ENCODE measurements at regions not wholly inside any gene's neighbourhood (a gene's known extent, or its start where the extent isn't known, plus 50 kb on each side); places are given as distances from the start of the nearest gene placed in this dataset.

DNA sequence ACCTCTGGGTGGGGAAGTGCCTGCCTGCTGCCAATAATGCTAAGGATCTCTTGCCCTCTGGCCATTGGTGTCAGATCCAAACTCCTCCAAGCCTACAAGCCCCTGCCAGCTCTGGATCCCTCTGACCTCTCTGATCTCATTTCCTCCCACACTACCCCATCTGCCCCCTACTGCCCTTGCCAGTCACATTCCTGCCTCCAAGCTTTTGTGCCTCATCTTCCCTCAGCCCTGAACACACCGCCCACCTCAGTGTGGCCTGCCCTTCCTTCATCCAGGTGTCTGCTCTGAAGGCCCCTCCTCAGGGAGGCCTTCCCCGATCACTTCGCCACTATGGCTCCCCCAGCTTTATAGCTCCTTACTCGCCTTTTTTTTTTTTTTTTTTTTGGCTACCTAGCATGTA, 161.0 kb upstream of the GLI2 start:
- Histone ChIP-seq H3K79me1 (replicated peaks; ENCODE audit: low read length, poor library complexity, severe bottlenecking) (no peaks in the 10 kb centered on the region), H2AFZ (ENCODE audit: low read depth, low read length) (no peak overlapping the region), H3K4ac (ENCODE audit: low read depth in 1 of 2, low read length in 2 of 2) (no peak overlapping the region), H2BK12ac (ENCODE audit: low read length in 2 of 2) (no peak overlapping the region), H3K9ac (ENCODE audit: low read length) (no peak overlapping the region), H2AK5ac (ENCODE audit: low read length, severe bottlenecking) (no peak overlapping the region), H2BK5ac (ENCODE audit: low read depth, low read length, poor library complexity, severe bottlenecking) (no peak overlapping the region), H3K4me1 (ENCODE audit: control insufficient read depth, insufficient read depth, low read depth, low read length) (no peaks in the 10 kb centered on the region), H3K9me3 (ENCODE audit: control insufficient read depth, low read length) (no peaks in the 10 kb centered on the region), H2BK15ac (ENCODE audit: low read depth, poor library complexity, severe bottlenecking) (no peak overlapping the region), H3K14ac (ENCODE audit: low read length in 2 of 2) (no peak overlapping the region), H3K4me2 (ENCODE audit: low read length, poor library complexity, severe bottlenecking) (no peak overlapping the region), H3K18ac (ENCODE audit: low read depth in 1 of 2, low read length in 2 of 2) (no peak overlapping the region), H3K27ac (ENCODE audit: low read length, poor library complexity, severe bottlenecking) (no peak overlapping the region), H4K91ac (ENCODE audit: low read length) (no peak overlapping the region), H3K27me3 (ENCODE audit: control insufficient read depth in 1 of 2, insufficient read depth in 1 of 2, low read length in 2 of 2) (peaks cover 74 to 88% of the 10 kb centered on the region in 2 experiments), H3K4me3 (ENCODE audit: insufficient read depth in 1 of 2, low read depth in 1 of 2, low read length in 2 of 2) (no peak overlapping the region), H4K8ac (ENCODE audit: low read length) (no peak overlapping the region), H3K23ac (ENCODE audit: low read length in 2 of 2) (no peak overlapping the region), H2BK120ac (ENCODE audit: low read depth, low read length) (no peak overlapping the region), H3K36me3 (ENCODE audit: control insufficient read depth in 1 of 2, insufficient read depth in 2 of 2, low read depth in 1 of 2, low read length in 2 of 2) (no peaks in the 10 kb centered on the region)
- 78% methylated on average over 4 of the region's 4 CpGs for WGBS
- no peak for DNase-seq

DNA sequence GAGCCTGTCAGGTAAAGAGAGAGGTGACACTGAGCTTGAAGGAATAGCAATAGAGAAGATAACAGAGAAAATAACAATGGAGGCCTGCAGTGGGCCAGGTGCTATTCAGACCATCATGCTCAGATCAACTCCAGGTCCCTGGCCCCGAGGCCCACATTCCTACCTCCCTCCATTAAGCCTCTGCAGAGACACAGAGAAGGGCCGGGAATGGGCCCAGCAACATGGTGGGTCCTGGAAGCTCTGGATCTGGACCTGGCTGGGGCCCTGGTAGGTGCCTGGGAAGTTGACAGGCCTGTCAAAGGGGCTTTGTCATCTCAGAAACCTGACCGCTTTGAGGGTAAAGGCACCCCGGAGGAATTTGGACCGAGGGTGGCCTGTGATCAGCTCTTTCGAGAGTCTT, 159.7 kb upstream of the GLI2 start:
- 82% methylated on average over 5 of the region's 6 CpGs for WGBS
- no peaks in the 10 kb centered on the region for H3K4me1 ChIP-seq (ENCODE audit: control insufficient read depth, insufficient read depth, low read depth, low read length)
- H2BK120ac ChIP-seq (ENCODE audit: low read depth, low read length) = no peak overlapping the region
- no peak overlapping the region for H3K4me3 ChIP-seq (ENCODE audit: insufficient read depth in 1 of 2, low read depth in 1 of 2, low read length in 2 of 2)
- H2BK5ac ChIP-seq (ENCODE audit: low read depth, low read length, poor library complexity, severe bottlenecking) = no peak overlapping the region
- H2BK12ac ChIP-seq (ENCODE audit: low read length in 2 of 2) = no peak overlapping the region
- H4K91ac ChIP-seq (ENCODE audit: low read length) = no peak overlapping the region
- no peak for DNase-seq
- no peak overlapping the region for H3K18ac ChIP-seq (ENCODE audit: low read depth in 1 of 2, low read length in 2 of 2)
- H3K9me3 ChIP-seq (ENCODE audit: control insufficient read depth, low read length) = no peaks in the 10 kb centered on the region
- H3K4me2 ChIP-seq (ENCODE audit: low read length, poor library complexity, severe bottlenecking) = no peak overlapping the region
- H3K4ac ChIP-seq (ENCODE audit: low read depth in 1 of 2, low read length in 2 of 2) = no peak overlapping the region
- no peaks in the 10 kb centered on the region for H3K36me3 ChIP-seq (ENCODE audit: control insufficient read depth in 1 of 2, insufficient read depth in 2 of 2, low read depth in 1 of 2, low read length in 2 of 2)
- peaks cover 86 to 92% of the 10 kb centered on the region in 2 experiments for H3K27me3 ChIP-seq (ENCODE audit: control insufficient read depth in 1 of 2, insufficient read depth in 1 of 2, low read length in 2 of 2)
- H3K14ac ChIP-seq (ENCODE audit: low read length in 2 of 2) = no peak overlapping the region
- no peaks in the 10 kb centered on the region for H3K79me1 ChIP-seq (replicated peaks; ENCODE audit: low read length, poor library complexity, severe bottlenecking)
- H2BK15ac ChIP-seq (ENCODE audit: low read depth, poor library complexity, severe bottlenecking) = no peak overlapping the region
- no peak overlapping the region for H4K8ac ChIP-seq (ENCODE audit: low read length)
- no peak overlapping the region for H3K23ac ChIP-seq (ENCODE audit: low read length in 2 of 2)
- no peak overlapping the region for H3K9ac ChIP-seq (ENCODE audit: low read length)
- no peak overlapping the region for H2AFZ ChIP-seq (ENCODE audit: low read depth, low read length)
- no peak overlapping the region for H3K27ac ChIP-seq (ENCODE audit: low read length, poor library complexity, severe bottlenecking)
- H2AK5ac ChIP-seq (ENCODE audit: low read length, severe bottlenecking) = no peak overlapping the region

DNA sequence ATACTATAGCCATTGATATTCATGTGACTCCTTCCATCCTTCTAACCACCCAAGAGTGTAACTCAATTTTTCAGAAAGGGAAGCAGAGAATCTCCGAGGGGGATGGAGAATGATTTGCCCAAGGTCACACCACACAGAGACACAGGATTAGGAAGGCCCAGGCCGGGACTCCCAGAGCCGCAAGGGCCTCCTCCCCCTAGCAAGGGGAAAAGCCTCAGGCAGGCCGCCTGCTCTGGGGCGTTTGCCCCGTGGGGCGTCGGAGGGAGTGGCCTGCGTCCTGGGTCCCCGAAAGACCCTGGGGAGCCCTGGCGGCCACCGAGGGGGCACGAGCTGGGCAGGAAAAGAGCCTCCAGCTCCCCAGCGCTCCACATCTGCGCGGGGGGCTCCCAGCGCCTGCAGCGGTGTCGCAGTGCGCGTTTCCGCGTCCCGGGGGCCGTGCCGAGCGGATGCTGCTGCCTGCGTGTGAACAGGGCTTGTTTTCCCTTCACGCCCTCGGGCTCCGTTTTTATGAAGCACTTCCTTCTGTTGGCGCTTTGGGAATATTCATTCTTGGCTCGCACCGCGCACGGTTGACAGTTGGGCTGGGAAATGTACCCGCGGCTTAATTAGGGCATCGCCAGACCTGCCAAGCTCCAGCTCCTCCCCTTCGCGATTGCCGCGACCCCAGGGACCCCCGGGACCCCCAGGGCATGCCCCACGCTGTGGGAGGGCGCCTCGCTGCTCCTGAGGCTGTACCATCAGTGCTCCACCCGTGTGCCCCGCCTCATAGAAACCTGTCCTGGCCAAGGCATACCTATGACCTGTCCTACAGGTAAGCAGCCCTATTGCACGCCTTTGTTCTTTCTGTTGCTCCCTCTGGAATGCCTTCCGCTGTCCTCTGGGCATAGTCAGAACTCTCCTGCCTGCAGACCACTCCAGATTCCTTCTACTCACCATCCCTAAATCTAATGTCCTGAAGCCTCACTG, 158.9 kb upstream of the GLI2 start:
- Histone ChIP-seq H2AK5ac (ENCODE audit: low read length, severe bottlenecking) (no peak overlapping the region), H2BK5ac (ENCODE audit: low read depth, low read length, poor library complexity, severe bottlenecking) (no peak overlapping the region), H3K4me3 (ENCODE audit: insufficient read depth in 1 of 2, low read depth in 1 of 2, low read length in 2 of 2) (peak overlapping the region in 1 of 2 experiments; percentile 63), H2BK15ac (ENCODE audit: low read depth, poor library complexity, severe bottlenecking) (no peak overlapping the region), H3K4me1 (ENCODE audit: control insufficient read depth, insufficient read depth, low read depth, low read length) (no peaks in the 10 kb centered on the region), H3K27ac (ENCODE audit: low read length, poor library complexity, severe bottlenecking) (no peak overlapping the region), H4K8ac (ENCODE audit: low read length) (no peak overlapping the region), H3K9me3 (ENCODE audit: control insufficient read depth, low read length) (no peaks in the 10 kb centered on the region), H2AFZ (ENCODE audit: low read depth, low read length) (no peak overlapping the region), H3K14ac (ENCODE audit: low read length in 2 of 2) (no peak overlapping the region), H3K4ac (ENCODE audit: low read depth in 1 of 2, low read length in 2 of 2) (peak overlapping the region in 1 of 2 experiments; percentile 37), H3K23ac (ENCODE audit: low read length in 2 of 2) (no peak overlapping the region), H3K18ac (ENCODE audit: low read depth in 1 of 2, low read length in 2 of 2) (no peak overlapping the region), H4K91ac (ENCODE audit: low read length) (no peak overlapping the region), H3K9ac (ENCODE audit: low read length) (peak overlapping the region; percentile 74), H3K4me2 (ENCODE audit: low read length, poor library complexity, severe bottlenecking) (no peak overlapping the region), H3K36me3 (ENCODE audit: control insufficient read depth in 1 of 2, insufficient read depth in 2 of 2, low read depth in 1 of 2, low read length in 2 of 2) (no peaks in the 10 kb centered on the region), H2BK120ac (ENCODE audit: low read depth, low read length) (no peak overlapping the region), H3K79me1 (replicated peaks; ENCODE audit: low read length, poor library complexity, severe bottlenecking) (no peaks in the 10 kb centered on the region), H3K27me3 (ENCODE audit: control insufficient read depth in 1 of 2, insufficient read depth in 1 of 2, low read length in 2 of 2) (peaks cover 88 to 93% of the 10 kb centered on the region in 2 experiments), H2BK12ac (ENCODE audit: low read length in 2 of 2) (no peak overlapping the region)
- WGBS = 88% methylated on average over 51 of the region's 51 CpGs
- no peak for DNase-seq

DNA sequence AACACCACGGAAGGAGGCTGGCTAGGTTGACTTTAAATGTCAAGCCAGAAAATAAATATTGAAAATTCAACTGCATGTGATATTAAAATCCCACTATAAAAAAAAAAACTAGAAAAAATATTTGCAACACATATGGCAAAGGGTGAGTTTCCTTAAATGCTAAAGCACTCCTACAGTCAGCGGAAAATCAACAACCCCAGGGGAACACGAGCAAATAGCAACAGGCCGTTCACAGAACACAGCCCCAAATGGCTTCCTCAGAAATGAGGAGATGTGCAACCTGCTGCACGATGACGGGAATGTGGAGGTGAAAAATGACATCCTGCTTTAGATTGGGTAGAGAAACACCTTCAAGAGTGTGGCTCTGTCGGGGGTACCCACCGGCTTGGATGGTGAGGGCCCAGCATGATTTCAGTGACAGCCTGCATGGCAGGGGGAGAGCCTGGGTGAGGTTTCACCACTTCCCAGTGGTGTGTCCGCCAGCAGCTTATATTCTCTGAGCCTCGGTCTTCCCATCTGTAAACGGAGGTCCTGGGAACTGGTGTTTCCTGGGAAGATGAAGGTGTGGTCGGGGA, 157.9 kb upstream of the GLI2 start:
- no peaks in the 10 kb centered on the region for H3K9me3 ChIP-seq (ENCODE audit: control insufficient read depth, low read length)

More for the DNA sequence above, 157.9 kb upstream of the GLI2 start:
- Histone ChIP-seq H3K18ac (ENCODE audit: low read depth in 1 of 2, low read length in 2 of 2) (no peak overlapping the region), H3K27me3 (ENCODE audit: control insufficient read depth in 1 of 2, insufficient read depth in 1 of 2, low read length in 2 of 2) (peaks cover 84 to 85% of the 10 kb centered on the region in 2 experiments), H3K27ac (ENCODE audit: low read length, poor library complexity, severe bottlenecking) (no peak overlapping the region), H3K23ac (ENCODE audit: low read length in 2 of 2) (no peak overlapping the region), H3K79me1 (replicated peaks; ENCODE audit: low read length, poor library complexity, severe bottlenecking) (no peaks in the 10 kb centered on the region), H3K4ac (ENCODE audit: low read depth in 1 of 2, low read length in 2 of 2) (no peak overlapping the region), H2BK5ac (ENCODE audit: low read depth, low read length, poor library complexity, severe bottlenecking) (no peak overlapping the region), H4K8ac (ENCODE audit: low read length) (no peak overlapping the region), H4K91ac (ENCODE audit: low read length) (no peak overlapping the region), H3K4me3 (ENCODE audit: insufficient read depth in 1 of 2, low read depth in 1 of 2, low read length in 2 of 2) (no peak overlapping the region), H3K4me1 (ENCODE audit: control insufficient read depth, insufficient read depth, low read depth, low read length) (no peaks in the 10 kb centered on the region), H2BK120ac (ENCODE audit: low read depth, low read length) (no peak overlapping the region), H3K14ac (ENCODE audit: low read length in 2 of 2) (no peak overlapping the region), H3K9ac (ENCODE audit: low read length) (no peak overlapping the region), H2BK12ac (ENCODE audit: low read length in 2 of 2) (no peak overlapping the region), H3K36me3 (ENCODE audit: control insufficient read depth in 1 of 2, insufficient read depth in 2 of 2, low read depth in 1 of 2, low read length in 2 of 2) (no peaks in the 10 kb centered on the region), H2AK5ac (ENCODE audit: low read length, severe bottlenecking) (no peak overlapping the region), H3K4me2 (ENCODE audit: low read length, poor library complexity, severe bottlenecking) (no peak overlapping the region), H2BK15ac (ENCODE audit: low read depth, poor library complexity, severe bottlenecking) (no peak overlapping the region), H2AFZ (ENCODE audit: low read depth, low read length) (no peak overlapping the region)
- 86% methylated on average over 11 of the region's 12 CpGs for WGBS
- no peak for DNase-seq

Measured in mesenchymal stem cell (in vitro differentiated cells and primary cell).